GM18519 (cell line): ENCODE measurements at regions not wholly inside any gene's neighbourhood (a gene's known extent, or its start where the extent isn't known, plus 50 kb on each side); places are given as distances from the start of the nearest gene placed in this dataset.

ENCODE experiments used
- ATAC-seq: cut with Tn5 transposase; IDR thresholded peaks from one replicate; pipeline ENCODE4 v1.9.1; 2021; ENCODE audit warnings: mild to moderate bottlenecking, moderate library complexity; ENCODE audit not compliant: unreplicated experiment, low FRiP score

GRCh38 chr7:155973451-155973997 is 161.3 kb upstream of the SHH start:
- no peak for ATAC-seq

- no peak for ATAC-seq
These were observed 160.6 kb upstream of the SHH start for GRCh38 chr7:155972651-155973390.

GRCh38 chr7:155972247-155972646 is 160.0 kb upstream of the SHH start:
- ATAC-seq = no peak

GRCh38 chr7:155971180-155971770 is 159.0 kb upstream of the SHH start:
- ATAC-seq = no peak

GRCh38 chr7:155969192-155969929 is 157.1 kb upstream of the SHH start:
- ATAC-seq = no peak

GRCh38 chr7:155965010-155965409 is 152.7 kb upstream of the SHH start:
- ATAC-seq = peak; percentile 44

DNA sequence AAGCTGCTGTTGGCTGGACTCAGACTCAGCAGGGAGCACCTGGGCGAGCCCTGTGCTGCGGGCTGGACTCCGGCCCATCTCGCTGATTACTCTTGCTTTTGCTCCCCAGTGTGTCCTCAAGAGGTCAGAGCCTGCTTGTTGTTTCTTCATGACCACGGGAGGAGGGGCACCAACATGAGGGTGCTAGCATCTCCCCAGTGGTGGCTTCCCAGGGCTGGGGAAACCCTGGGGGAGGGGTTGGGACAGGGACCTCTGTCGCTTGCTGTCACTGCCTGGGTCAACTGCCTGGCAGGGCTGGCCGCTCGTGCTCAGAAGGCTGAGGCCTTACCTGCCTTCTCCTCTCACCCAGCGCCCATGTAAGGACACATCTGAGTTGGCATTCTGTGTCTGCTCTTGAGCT is 152.3 kb upstream of the SHH start:
- no peak for ATAC-seq

DNA sequence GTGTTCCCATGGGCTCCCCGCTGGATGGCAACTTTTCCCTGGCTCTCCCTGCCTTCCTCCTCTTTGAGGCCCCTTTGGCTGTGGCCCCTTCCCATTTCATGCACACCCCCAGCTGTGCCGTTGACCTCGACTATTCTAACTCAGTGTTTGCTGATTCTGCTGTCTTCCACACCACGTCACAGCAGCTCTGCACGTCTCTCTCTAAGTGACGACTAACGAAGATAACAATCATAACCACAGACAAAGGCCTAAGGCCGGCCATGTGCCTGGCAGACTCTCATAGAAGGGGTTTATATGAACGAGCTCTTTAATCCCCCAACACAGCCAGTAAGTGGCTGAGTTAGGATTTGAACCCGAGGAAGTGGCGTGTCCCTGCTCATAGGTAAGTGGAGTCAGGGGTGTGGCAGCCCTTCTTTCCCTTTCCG is 151.5 kb upstream of the SHH start:
- no peak for ATAC-seq

DNA sequence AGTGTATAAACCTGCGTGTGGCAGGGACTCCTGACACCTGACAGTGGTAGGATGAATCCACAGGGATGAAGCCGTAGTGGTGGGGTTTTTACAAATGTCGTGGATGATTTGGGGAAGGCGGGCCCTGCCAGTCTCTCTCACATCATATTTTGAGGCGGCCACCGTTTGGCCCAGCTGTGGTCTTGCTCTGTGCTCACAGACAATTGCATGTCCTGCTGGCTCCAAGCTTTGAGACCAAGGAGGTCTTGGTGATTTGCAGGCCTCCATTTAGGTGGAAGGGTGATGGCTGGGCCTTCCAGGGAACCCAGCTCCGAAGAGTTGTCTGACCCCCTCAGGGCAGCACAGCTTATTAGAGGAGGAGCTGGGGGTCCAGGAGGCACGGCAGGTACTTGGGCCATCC is 151.1 kb upstream of the SHH start:
- no peak for ATAC-seq

GRCh38 chr7:155962968-155963300 is 150.7 kb upstream of the SHH start:
- no peak for ATAC-seq

DNA sequence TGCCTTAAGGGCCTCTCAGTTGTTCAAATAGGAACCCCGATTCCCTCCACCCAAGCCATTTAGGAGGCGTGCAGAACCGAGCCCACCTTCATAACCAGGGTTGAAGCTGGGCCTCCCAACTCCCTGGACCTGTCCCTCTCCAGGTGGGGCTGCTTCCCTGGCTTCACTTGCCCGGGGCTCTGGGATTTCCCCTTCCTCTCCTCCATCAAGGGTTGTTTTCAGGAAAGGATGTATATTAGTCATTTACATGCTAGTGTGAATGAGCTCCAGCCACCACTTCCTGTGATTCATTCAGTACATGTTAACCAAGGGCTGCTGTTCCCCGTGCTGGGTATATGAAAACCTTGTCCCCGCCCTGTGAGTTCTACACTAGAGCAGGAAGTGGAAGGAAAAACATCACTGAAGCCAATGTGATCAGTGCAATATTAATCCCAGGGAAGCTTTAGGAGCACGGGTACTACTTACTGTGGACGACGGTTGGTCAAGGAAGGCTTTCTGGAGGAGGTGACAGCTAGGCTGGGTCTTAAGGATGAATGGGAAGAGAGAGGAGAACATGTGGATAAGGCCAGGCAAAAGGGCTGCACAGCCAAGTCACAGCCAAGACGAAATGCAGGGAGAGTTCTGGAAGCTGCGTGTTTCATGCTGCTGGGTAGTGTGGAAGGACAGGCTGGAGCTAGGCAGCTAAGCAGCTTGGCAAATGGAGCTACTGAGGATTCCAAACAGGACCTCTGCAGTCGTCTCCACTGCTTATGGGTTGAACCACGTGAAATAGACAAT is 150.1 kb upstream of the SHH start:
- ATAC-seq = no peak

DNA sequence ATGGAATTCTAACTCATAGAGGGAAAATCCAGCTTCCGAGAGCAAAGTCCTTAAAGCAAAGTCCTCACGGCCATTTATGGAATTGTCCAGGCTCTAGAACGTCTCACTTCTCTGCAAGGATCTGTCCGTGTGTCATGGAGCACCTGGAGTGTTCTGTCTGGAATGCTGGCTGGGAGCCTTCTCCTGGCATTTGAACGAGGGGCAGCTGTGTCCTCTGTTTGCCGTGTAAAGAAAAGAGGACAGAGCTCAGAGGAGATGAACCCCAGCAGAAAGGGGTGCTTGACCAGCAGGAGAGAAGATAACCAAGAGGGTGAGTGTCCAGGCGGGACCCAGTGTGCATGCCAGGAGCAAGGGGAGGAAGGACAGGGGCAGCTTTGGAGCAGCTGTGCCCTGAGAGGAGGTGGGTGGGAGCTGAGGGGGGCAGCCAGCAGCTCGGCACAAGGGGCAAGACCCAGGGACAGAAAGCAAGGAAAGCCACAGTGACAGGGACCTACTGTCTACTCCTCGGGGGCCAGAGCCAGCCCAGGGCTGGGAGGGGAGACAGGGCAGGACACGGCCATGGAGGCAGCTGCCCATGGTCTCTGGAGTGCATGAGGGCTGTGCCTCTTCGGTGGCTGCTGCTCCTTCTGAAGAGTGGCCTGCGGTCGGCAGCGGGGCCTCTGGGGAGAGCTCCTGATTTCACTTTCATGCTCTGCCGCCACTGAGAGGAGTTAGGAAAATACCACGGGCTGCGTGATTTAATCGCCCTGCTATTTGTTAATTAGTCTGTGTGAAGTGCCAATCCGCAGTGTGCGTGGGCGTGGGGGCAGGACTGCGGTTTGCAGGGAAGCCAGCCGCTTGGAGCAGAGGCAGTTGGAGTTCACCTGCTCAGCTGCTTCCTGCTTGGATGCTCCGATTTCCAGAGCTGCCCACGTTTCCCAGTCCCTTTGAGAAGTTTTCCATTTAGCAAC is 149.3 kb upstream of the SHH start:
- ATAC-seq = no peak

- no peak for ATAC-seq
These were observed 147.6 kb upstream of the SHH start for GRCh38 chr7:155959894-155960293.

GRCh38 chr7:155956977-155957376 is 144.7 kb upstream of the SHH start:
- no peak for ATAC-seq

DNA sequence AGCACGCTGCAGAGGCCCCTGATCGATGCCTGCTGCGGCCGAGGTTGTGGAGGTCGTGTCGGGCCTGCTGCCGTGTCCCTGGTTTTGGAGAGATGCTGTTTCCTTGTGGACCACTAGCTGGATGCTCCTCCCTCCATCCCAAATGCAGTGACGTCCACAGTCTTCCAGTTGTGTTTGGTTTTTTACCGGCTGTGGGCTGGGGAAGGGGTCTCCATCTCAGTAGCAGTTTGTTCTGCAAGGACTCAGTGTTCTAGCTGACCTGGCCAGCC is 143.0 kb upstream of the SHH start:
- ATAC-seq = no peak

DNA sequence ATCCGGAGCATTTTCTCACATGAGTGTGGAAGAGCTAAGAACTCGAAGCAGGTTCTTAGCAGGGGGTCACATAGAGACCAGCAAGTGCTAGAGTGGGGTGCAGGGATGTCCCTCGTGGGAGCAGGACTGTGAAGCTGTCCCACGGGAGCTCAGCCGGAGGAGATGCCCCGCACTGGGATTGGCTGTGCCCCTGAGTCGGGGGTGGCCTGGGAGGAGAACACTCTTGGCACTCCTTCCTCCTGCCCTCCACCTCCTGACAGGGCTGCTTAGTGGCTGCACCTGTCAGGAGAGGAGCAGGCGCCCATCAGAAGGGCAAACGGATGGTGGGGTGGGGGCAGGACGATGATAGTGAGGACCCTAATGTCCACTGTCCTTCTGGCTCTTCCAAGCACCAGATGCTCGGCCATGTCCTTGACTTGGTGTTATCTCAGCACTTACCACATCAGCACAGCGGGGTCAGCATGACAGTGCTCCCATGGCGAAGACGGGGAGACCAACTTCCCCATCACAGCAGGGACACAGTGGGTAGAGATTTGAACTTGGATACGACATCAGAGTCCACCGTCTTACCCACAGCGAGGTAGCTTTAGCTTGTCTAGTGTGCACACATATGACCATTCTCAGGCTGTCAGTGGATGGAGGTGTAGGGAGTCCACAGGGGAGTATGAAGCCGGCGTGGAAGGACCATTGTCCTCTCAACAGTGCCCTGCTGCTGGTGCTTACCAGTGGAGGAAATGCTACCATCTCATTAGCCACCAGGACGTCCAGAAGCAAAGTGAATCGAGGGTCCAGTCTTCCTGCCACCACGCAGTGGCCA is 142.5 kb upstream of the SHH start:
- no peak for ATAC-seq

GRCh38 chr7:155953781-155954549 is 141.7 kb upstream of the SHH start:
- ATAC-seq = no peak

GRCh38 chr7:155953501-155953778 is 141.2 kb upstream of the SHH start:
- ATAC-seq = no peak
